K562 (cell line): ENCODE measurements at regions not wholly inside any gene's neighbourhood (a gene's known extent, or its start where the extent isn't known, plus 50 kb on each side); places are given as distances from the start of the nearest gene placed in this dataset.

ENCODE experiments used
- ASH1L ChIP-seq: fragments of 450-650 bp; IDR thresholded peaks from 2 replicates; pipeline ENCODE4 v1.6.1; 2018; ENCODE audit warnings: borderline replicate concordance, mild to moderate bottlenecking, low read depth; ENCODE audit not compliant: partially characterized antibody
- CHD1 ChIP-seq: fragments of 200-600 bp; sonication (generic); IDR thresholded peaks from one replicate; pipeline ENCODE4 v1.6.1; 2012; ENCODE audit warnings: mild to moderate bottlenecking, moderate library complexity, low read length, inconsistent platforms
- KAT8 ChIP-seq: fragments of 450-650 bp; IDR thresholded peaks from 2 replicates; pipeline ENCODE4 v1.6.1; 2016; ENCODE audit warnings: low read depth, mild to moderate bottlenecking
- PHB ChIP-seq: fragments of 250-450 bp; sonication (Bioruptor Pico); IDR thresholded peaks from 2 replicates; pipeline ENCODE4 v1.5.0; 2021
- PHF20 ChIP-seq: fragments of 450-650 bp; IDR thresholded peaks from 2 replicates; pipeline ENCODE4 v1.6.1; 2018; ENCODE audit not compliant: partially characterized antibody
- PHF8 ChIP-seq: fragments of 200-600 bp; sonication (generic); IDR thresholded peaks from 2 replicates; pipeline ENCODE4 v1.6.1; 2012; ENCODE audit warnings: mixed run types, mild to moderate bottlenecking, inconsistent platforms, low read length, moderate library complexity, borderline replicate concordance
- SREBF2 ChIP-seq: sonication (generic); formaldehyde crosslinking; IDR thresholded peaks from 2 replicates; pipeline ENCODE4 v1.4.0; 2020; ENCODE audit warnings: mild to moderate bottlenecking, missing genetic modification reagents
- TBL1XR1 ChIP-seq, 2 experiments: IDR thresholded peaks; 2 replicates each; pipeline ENCODE4 v1.6.1; 2012; ENCODE audit warnings: improper control_type of control experiment in 2 of 2, low read length in 2 of 2, mild to moderate bottlenecking in 1 of 2
- ZNF551 ChIP-seq: fragments of 250-450 bp; sonication (Bioruptor Pico); IDR thresholded peaks from 2 replicates; pipeline ENCODE4 v1.5.0; 2021; ENCODE audit warnings: mild to moderate bottlenecking, moderate library complexity
- TF ChIP-seq, protein P1 (sequence below): sonication (generic); formaldehyde crosslinking; IDR thresholded peaks from 2 replicates; pipeline ENCODE4 v1.8.0; 2023; ENCODE audit warnings: missing genetic modification reagents, mild to moderate bottlenecking, borderline replicate concordance

DNA sequence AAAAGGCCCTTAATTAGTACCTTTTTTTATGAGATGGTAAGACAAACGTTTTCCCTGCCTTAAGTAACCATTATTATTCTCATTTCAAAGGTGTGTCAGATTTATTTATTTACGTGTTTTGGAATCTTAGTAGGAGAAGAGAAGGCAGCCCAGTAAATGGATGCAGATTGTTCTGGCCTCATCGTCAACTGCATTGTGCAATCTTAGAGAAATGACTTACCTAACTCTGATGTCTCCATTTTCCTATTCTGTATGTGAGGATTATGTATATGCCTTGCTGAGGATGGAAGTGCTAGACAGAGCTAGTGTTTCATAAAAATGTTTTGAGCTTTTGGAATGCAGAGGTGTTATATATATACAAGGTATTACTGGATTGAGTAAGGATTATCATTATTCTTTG, 97.0 kb upstream of the JAG1 start (continued):
- TF ChIP-seq, protein P1, sequence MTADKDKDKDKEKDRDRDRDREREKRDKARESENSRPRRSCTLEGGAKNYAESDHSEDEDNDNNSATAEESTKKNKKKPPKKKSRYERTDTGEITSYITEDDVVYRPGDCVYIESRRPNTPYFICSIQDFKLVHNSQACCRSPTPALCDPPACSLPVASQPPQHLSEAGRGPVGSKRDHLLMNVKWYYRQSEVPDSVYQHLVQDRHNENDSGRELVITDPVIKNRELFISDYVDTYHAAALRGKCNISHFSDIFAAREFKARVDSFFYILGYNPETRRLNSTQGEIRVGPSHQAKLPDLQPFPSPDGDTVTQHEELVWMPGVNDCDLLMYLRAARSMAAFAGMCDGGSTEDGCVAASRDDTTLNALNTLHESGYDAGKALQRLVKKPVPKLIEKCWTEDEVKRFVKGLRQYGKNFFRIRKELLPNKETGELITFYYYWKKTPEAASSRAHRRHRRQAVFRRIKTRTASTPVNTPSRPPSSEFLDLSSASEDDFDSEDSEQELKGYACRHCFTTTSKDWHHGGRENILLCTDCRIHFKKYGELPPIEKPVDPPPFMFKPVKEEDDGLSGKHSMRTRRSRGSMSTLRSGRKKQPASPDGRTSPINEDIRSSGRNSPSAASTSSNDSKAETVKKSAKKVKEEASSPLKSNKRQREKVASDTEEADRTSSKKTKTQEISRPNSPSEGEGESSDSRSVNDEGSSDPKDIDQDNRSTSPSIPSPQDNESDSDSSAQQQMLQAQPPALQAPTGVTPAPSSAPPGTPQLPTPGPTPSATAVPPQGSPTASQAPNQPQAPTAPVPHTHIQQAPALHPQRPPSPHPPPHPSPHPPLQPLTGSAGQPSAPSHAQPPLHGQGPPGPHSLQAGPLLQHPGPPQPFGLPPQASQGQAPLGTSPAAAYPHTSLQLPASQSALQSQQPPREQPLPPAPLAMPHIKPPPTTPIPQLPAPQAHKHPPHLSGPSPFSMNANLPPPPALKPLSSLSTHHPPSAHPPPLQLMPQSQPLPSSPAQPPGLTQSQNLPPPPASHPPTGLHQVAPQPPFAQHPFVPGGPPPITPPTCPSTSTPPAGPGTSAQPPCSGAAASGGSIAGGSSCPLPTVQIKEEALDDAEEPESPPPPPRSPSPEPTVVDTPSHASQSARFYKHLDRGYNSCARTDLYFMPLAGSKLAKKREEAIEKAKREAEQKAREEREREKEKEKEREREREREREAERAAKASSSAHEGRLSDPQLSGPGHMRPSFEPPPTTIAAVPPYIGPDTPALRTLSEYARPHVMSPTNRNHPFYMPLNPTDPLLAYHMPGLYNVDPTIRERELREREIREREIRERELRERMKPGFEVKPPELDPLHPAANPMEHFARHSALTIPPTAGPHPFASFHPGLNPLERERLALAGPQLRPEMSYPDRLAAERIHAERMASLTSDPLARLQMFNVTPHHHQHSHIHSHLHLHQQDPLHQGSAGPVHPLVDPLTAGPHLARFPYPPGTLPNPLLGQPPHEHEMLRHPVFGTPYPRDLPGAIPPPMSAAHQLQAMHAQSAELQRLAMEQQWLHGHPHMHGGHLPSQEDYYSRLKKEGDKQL (CRISPR knock-in tag): no peak
- TF ChIP-seq TBL1XR1 (IDR thresholded peaks at IDR 0.05; ENCODE audit: low read length in 2 of 2): no peak
- TF ChIP-seq ASH1L: no peak
- TF ChIP-seq SREBF2 (CRISPR knock-in tag): no peak
- no peak for TF ChIP-seq KAT8
- TF ChIP-seq CHD1: no peak
- no peak for TF ChIP-seq PHF8
- no peak for TF ChIP-seq PHB
- no peak for TF ChIP-seq ZNF551 (CRISPR knock-in tag)
- no peak for TF ChIP-seq PHF20
